Adrenal gland (tissue), 5 donors: ENCODE measurements at regions not wholly inside any gene's neighbourhood (a gene's known extent, or its start where the extent isn't known, plus 50 kb on each side); places are given as distances from the start of the nearest gene placed in this dataset.

ENCODE experiments used
- POLR2A ChIP-seq, 2 donors: fragments of 450-650 bp; IDR thresholded peaks; one replicate each; pipeline ENCODE4 v1.6.1; 2017; ENCODE audit warnings: antibody characterized with exemption in 2 of 2, mild to moderate bottlenecking in 2 of 2, moderate library complexity in 1 of 2
- TF ChIP-seq, protein P1 (sequence below), 6 experiments: fragments of 450-650 bp in 4 of 6; fragments of 200-600 bp in 2 of 6; sonication (generic) in 1 of 6; IDR thresholded peaks; 1 replicate in 5 of 6; 2 replicates in 1 of 6; pipeline versions ENCODE4 v1.5.1 to v1.8.0; 2016 to 2021; ENCODE audit warnings: antibody characterized with exemption in 6 of 6, mild to moderate bottlenecking in 2 of 6, moderate library complexity in 1 of 6
- donor health status: DM: no; HTN: no; CAD: no.

DNA sequence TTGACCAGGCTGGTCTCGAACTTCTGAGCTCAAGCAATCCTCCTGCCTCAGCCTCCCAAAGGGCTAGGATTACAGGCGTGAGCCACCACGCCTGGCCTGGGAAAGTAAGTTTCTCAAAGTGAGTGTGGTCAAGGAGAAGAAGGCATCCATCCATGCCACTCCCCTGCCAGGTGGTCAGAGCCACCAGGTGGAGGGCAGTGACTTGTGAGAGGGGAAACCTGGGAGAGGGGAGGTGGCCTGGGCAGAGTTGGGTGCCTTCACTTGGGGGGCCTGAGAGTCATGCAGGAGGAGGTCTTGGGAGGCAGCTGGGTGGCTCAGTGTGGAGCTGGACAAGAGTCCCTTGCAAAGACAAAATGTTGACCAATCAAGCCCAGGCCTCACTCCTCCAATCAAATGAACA, 470.0 kb downstream of the MATN1 start:
- no peak for TF ChIP-seq POLR2A (IDR thresholded peaks at IDR 0.05)
- TF ChIP-seq, protein P1, sequence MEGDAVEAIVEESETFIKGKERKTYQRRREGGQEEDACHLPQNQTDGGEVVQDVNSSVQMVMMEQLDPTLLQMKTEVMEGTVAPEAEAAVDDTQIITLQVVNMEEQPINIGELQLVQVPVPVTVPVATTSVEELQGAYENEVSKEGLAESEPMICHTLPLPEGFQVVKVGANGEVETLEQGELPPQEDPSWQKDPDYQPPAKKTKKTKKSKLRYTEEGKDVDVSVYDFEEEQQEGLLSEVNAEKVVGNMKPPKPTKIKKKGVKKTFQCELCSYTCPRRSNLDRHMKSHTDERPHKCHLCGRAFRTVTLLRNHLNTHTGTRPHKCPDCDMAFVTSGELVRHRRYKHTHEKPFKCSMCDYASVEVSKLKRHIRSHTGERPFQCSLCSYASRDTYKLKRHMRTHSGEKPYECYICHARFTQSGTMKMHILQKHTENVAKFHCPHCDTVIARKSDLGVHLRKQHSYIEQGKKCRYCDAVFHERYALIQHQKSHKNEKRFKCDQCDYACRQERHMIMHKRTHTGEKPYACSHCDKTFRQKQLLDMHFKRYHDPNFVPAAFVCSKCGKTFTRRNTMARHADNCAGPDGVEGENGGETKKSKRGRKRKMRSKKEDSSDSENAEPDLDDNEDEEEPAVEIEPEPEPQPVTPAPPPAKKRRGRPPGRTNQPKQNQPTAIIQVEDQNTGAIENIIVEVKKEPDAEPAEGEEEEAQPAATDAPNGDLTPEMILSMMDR (IDR thresholded peaks at IDR 0.05), result no peak
